ENCODE measurements at regions not wholly inside any gene's neighbourhood (a gene's known extent, or its start where the extent isn't known, plus 50 kb on each side); places are given as distances from the start of the nearest gene placed in this dataset.
"Not testable (repeated sequence)": the region's sequence is repeated elsewhere in the genome, so short reads cannot be mapped to it uniquely, and the experiment has no call there.

DNA sequence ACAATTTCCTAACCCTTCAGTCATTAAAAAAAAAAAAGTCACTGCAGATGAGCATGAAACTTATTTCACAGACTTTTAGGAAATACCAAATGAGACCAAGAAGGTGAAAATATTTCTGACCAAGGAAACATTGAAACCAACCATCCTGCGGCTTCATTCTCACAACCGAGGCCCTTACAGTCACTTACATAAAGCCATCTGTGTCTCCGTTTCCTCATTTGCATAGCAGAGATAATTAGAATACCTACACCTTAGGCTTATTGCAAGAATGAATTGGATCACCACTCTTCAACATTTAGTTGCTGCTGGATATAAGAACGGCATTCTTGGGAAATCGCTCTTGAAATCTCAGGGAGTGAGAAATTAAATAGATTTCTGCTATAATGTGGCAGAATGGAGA is 356.2 kb downstream of the HS3ST1 start:
- H3K27me3 ChIP-seq, result no peaks in the 10 kb centered on the region
- H3K4me1 ChIP-seq, result no peaks in the 10 kb centered on the region
- H3K27ac ChIP-seq (replicated peaks in 1 of 4), result no peak overlapping the region
- H3K9me3 ChIP-seq, result no peaks in the 10 kb centered on the region
- WGBS, result 90% methylated on average over 5 of the region's 5 CpGs
- H3K4me3 ChIP-seq, result no peak overlapping the region
- DNase-seq (ENCODE audit: extremely low spot score), result no peak
- TF ChIP-seq EP300 (IDR thresholded peaks at IDR 0.05), result no peak
- TF ChIP-seq, protein P1, sequence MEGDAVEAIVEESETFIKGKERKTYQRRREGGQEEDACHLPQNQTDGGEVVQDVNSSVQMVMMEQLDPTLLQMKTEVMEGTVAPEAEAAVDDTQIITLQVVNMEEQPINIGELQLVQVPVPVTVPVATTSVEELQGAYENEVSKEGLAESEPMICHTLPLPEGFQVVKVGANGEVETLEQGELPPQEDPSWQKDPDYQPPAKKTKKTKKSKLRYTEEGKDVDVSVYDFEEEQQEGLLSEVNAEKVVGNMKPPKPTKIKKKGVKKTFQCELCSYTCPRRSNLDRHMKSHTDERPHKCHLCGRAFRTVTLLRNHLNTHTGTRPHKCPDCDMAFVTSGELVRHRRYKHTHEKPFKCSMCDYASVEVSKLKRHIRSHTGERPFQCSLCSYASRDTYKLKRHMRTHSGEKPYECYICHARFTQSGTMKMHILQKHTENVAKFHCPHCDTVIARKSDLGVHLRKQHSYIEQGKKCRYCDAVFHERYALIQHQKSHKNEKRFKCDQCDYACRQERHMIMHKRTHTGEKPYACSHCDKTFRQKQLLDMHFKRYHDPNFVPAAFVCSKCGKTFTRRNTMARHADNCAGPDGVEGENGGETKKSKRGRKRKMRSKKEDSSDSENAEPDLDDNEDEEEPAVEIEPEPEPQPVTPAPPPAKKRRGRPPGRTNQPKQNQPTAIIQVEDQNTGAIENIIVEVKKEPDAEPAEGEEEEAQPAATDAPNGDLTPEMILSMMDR (IDR thresholded peaks at IDR 0.05), result no peak
- TF ChIP-seq POLR2A (IDR thresholded peaks at IDR 0.05; ENCODE audit: low read depth), result no peak
- TF ChIP-seq POLR2AphosphoS5 (IDR thresholded peaks at IDR 0.05), result no peak
- intact Hi-C loops (cut with DNase I), result no loop called here
- no peaks in the 10 kb centered on the region for H3K36me3 ChIP-seq

DNA sequence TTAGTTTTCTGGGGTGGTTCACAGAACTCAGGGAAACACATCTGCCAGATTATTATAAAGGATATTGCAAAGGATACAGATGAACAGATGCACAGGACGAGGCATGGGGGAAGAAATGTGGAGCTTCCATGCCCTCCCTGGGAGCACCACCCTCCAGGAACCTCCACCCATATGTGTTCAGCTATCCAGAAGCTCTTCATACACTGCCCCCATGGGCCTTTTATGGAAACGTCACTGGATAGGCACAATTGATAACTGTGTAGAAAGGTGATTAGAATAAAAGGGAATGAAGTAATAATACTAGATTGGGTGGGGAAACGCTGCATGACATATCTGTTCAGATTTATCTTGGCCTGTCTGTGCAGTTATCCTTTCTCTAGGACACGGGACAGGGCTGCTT is 357.9 kb downstream of the HS3ST1 start:
- TF ChIP-seq POLR2AphosphoS5 (IDR thresholded peaks at IDR 0.05) (no peak), POLR2A (IDR thresholded peaks at IDR 0.05; ENCODE audit: low read depth) (no peak), EP300 (IDR thresholded peaks at IDR 0.05) (no peak)
- TF ChIP-seq, protein P1 (IDR thresholded peaks at IDR 0.05), result no peak
- no peak for DNase-seq (ENCODE audit: extremely low spot score)
- no peak overlapping the region for H3K4me3 ChIP-seq
- intact Hi-C loops (cut with DNase I), result no loop called here
- peaks cover 0 to 3% (median 0%) of the 10 kb centered on the region in 4 donors for H3K27me3 ChIP-seq
- no peaks in the 10 kb centered on the region for H3K4me1 ChIP-seq
- H3K36me3 ChIP-seq, result no peaks in the 10 kb centered on the region
- no peak overlapping the region for H3K27ac ChIP-seq (replicated peaks in 1 of 4)
- H3K9me3 ChIP-seq, result no peaks in the 10 kb centered on the region
- WGBS, result 82% methylated on average over 4 of the region's 4 CpGs

DNA sequence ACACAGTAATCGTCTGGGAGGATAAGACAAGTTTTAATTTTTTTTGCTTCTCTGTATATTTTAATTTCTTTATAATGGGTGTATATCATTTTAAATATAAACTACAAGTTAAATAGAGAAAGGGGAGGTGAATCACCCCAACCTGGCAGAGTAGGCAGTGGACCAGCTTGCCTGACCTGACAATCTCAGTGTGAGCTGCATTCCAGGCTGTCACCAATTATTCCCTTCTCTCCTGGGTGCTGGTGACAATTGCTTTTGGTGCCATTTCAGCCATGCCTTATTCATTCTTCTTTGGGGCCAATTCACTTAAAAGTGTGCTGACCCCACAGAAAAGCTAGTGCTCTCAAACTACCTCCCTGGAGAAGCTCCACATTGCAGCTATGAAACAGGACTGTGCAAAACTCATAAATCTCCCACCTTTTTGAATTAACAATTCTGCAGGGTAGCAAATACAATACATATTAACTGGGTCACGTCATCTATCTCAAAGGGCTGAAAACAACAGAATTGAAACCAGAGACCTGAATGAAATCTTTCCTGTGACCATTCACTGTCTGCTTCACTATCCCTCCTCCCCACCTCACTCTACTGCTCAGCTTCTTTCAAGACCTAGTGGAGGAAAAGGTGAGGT is 359.0 kb downstream of the HS3ST1 start:
- TF ChIP-seq POLR2A (IDR thresholded peaks at IDR 0.05; ENCODE audit: low read depth) (no peak), POLR2AphosphoS5 (IDR thresholded peaks at IDR 0.05) (no peak), EP300 (IDR thresholded peaks at IDR 0.05) (no peak)
- TF ChIP-seq, protein P1 (IDR thresholded peaks at IDR 0.05), result no peak
- Histone ChIP-seq H3K36me3 (no peaks in the 10 kb centered on the region), H3K27me3 (peaks cover 0 to 3% (median 0%) of the 10 kb centered on the region in 4 donors), H3K9me3 (no peaks in the 10 kb centered on the region), H3K4me3 (no peak overlapping the region), H3K27ac (replicated peaks in 1 of 4) (no peak overlapping the region), H3K4me1 (no peaks in the 10 kb centered on the region)
- intact Hi-C loops (cut with DNase I), result no loop called here
- no peak for DNase-seq (ENCODE audit: extremely low spot score)
- WGBS, result 51% methylated on average over 2 of the region's 2 CpGs

DNA sequence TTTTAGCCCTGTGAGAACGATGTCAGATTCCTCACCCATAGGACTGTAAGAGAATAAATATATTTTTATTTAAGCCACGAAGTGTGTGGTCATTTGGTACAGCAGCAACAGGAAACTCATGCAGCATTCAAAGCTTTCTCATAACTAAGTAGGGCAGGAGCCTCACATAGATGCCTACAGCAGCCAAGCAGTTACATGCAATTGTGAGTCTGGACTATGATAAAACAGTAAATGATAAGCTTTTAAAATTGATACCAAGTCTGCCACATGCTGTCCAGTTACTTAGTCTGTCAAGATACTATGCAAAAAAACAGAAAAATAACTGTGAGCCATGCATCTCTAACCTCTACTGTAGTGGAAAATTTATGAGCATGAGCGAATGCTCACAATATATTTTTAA is 359.6 kb downstream of the HS3ST1 start:
- no peak for DNase-seq (ENCODE audit: extremely low spot score)
- Histone ChIP-seq H3K9me3 (no peaks in the 10 kb centered on the region), H3K4me3 (no peak overlapping the region), H3K27ac (replicated peaks in 1 of 4) (no peak overlapping the region), H3K36me3 (no peaks in the 10 kb centered on the region), H3K4me1 (no peaks in the 10 kb centered on the region), H3K27me3 (peaks cover 0 to 3% (median 0%) of the 10 kb centered on the region in 4 donors)
- TF ChIP-seq EP300 (IDR thresholded peaks at IDR 0.05), result no peak
- no peak for TF ChIP-seq POLR2A (IDR thresholded peaks at IDR 0.05; ENCODE audit: low read depth)
- TF ChIP-seq POLR2AphosphoS5 (IDR thresholded peaks at IDR 0.05), result no peak
- TF ChIP-seq, protein P1 (IDR thresholded peaks at IDR 0.05), result no peak
- intact Hi-C loops (cut with DNase I), result no loop called here
- 43% methylated on average over 3 of the region's 3 CpGs for WGBS

DNA sequence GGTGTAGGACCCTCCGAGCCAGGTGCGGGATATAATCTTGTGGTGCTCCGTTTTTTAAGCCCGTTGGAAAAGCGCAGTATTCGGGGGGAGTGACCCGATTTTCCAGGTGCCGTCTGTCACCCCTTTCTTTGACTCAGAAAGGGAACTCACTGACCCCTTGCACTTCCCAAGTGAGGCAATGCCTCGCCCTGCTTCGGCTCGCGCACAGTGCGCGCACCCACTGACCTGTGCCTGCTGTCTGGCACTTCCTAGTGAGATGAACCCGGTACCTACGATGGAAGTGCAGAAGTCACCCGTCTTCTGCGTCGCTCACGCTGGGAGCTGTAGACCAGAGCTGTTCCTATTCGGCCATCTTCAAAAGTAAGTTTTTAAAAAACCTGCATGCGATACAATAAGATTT is 362.1 kb downstream of the HS3ST1 start:
- H3K36me3 ChIP-seq; H3K27me3 ChIP-seq; H3K4me3 ChIP-seq; H3K4me1 ChIP-seq; H3K9me3 ChIP-seq; DNase-seq (ENCODE audit: extremely low spot score); intact Hi-C loops (cut with DNase I); H3K27ac ChIP-seq (replicated peaks in 1 of 4): not testable (repeated sequence)
- 91% methylated on average over 22 of the region's 22 CpGs for WGBS

DNA sequence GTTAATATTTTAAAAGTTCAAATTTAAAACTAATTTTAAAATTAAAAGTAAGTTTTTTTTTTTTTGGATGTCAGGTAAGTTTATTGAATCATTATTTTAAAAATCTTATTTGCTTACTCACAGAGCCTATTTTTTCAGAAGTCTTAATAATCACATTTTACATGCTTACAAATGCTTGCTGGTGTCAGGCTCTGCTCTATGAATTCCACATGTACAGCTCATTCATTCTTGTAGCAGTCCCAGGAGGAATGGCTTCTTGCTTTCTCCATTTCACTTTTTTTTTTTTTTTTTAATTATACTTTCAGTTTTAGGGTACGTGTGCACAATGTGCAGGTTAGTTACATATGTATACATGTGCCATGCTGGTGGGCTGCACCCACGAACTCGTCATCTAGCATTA is 368.1 kb downstream of the HS3ST1 start:
- H3K27me3 ChIP-seq; H3K27ac ChIP-seq (replicated peaks in 1 of 4); H3K36me3 ChIP-seq; H3K4me3 ChIP-seq; intact Hi-C loops (cut with DNase I); H3K4me1 ChIP-seq; DNase-seq (ENCODE audit: extremely low spot score); H3K9me3 ChIP-seq: not testable (repeated sequence)
- WGBS, result 72% methylated on average over 3 of the region's 3 CpGs

DNA sequence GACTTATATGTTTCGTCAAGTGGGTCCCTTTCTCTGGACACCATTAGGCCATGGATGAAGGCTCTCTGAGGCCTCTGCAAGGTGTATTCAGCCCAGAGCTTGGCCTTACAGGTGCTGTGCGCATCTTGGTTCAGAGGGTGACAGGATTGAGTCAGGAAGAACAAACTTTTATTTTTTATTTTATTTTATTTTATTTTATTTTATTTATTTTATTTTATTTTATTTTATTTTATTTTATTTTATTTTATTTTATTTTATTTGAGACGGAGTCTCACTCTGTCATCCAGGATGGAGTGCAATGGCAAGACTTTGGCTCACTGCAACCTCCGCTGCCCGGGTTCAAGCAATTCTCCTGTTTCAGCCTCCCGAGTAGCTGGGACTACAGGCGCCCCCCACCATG is 370.4 kb upstream of the CLNK start:
- not testable (repeated sequence) for H3K27me3 ChIP-seq

More for the DNA sequence above, 370.4 kb upstream of the CLNK start:
- DNase-seq (ENCODE audit: extremely low spot score); H3K4me3 ChIP-seq; intact Hi-C loops (cut with DNase I); H3K27ac ChIP-seq (replicated peaks in 1 of 4); H3K36me3 ChIP-seq; H3K9me3 ChIP-seq; H3K4me1 ChIP-seq: not testable (repeated sequence)
- WGBS, result over 99% methylated on average over 7 of the region's 7 CpGs
